GM12878 (cell line): ENCODE measurements at regions not wholly inside any gene's neighbourhood (a gene's known extent, or its start where the extent isn't known, plus 50 kb on each side); places are given as distances from the start of the nearest gene placed in this dataset.

Source experiments
- CEBPB ChIP-seq, 2 experiments: fragments of 150-350 bp in 1 of 2; IDR thresholded peaks; 2 replicates each; pipeline ENCODE4 v1.6.1; 2012 to 2014; ENCODE audit warnings: low read depth in 2 of 2, low read length in 2 of 2, borderline replicate concordance in 1 of 2, inconsistent platforms in 1 of 2
- CHD4 ChIP-seq: fragments of 200-600 bp; sonication (generic); IDR thresholded peaks from 2 replicates; pipeline ENCODE4 v1.6.1; 2016; ENCODE audit warnings: mild to moderate bottlenecking
- CREB1 ChIP-seq: IDR thresholded peaks from 2 replicates; pipeline ENCODE4 v1.6.1; 2012; ENCODE audit warnings: low read depth, mild to moderate bottlenecking, inconsistent platforms
- ELK1 ChIP-seq: IDR thresholded peaks from 2 replicates; pipeline ENCODE4 v1.6.1; 2012; ENCODE audit warnings: low read depth, low read length, improper control_type of control experiment
- JUNB ChIP-seq: IDR thresholded peaks from 2 replicates; pipeline ENCODE4 v1.6.1; 2016; ENCODE audit warnings: antibody characterized with exemption, mild to moderate bottlenecking
- MYC ChIP-seq: IDR thresholded peaks from 2 replicates; pipeline ENCODE4 v1.6.1; 2011; ENCODE audit warnings: mild to moderate bottlenecking, low read length, moderate library complexity, inconsistent platforms; ENCODE audit not compliant: insufficient read depth, insufficient replicate concordance, insufficient read length, severe bottlenecking
- NFXL1 ChIP-seq: fragments of 450-650 bp; IDR thresholded peaks from 2 replicates; pipeline ENCODE4 v1.6.1; 2017; ENCODE audit warnings: antibody characterized with exemption, mild to moderate bottlenecking, borderline replicate concordance
- NRF1 ChIP-seq: conservative IDR thresholded peaks from 2 replicates; pipeline ENCODE4 v1.6.1; 2011; ENCODE audit warnings: mild to moderate bottlenecking, low read depth, low read length, improper control_type of control experiment
- PAX8 ChIP-seq: fragments of 450-650 bp; IDR thresholded peaks from 2 replicates; pipeline ENCODE4 v1.6.1; 2017; ENCODE audit warnings: mild to moderate bottlenecking, moderate library complexity
- POLR2AphosphoS5 ChIP-seq: IDR thresholded peaks from 2 replicates; pipeline ENCODE4 v1.6.1; 2011; ENCODE audit warnings: mild to moderate bottlenecking, low read length, inconsistent platforms
- SMC3 ChIP-seq: IDR thresholded peaks from 2 replicates; pipeline ENCODE4 v1.6.1; 2011; ENCODE audit warnings: low read length, improper control_type of control experiment, borderline replicate concordance
- TAF1 ChIP-seq: IDR thresholded peaks from 2 replicates; pipeline ENCODE4 v1.6.1; 2011; ENCODE audit warnings: mild to moderate bottlenecking, low read depth, low read length, borderline replicate concordance
- TCF3 ChIP-seq: IDR thresholded peaks from 2 replicates; pipeline ENCODE4 v1.6.1; 2012; ENCODE audit warnings: low read depth, mild to moderate bottlenecking, low read length, borderline replicate concordance; ENCODE audit not compliant: insufficient read depth
- TCF7 ChIP-seq: IDR thresholded peaks from 2 replicates; pipeline ENCODE4 v1.6.1; 2014; ENCODE audit warnings: antibody characterized with exemption, borderline replicate concordance
- TF ChIP-seq, protein P1 (sequence below): fragments of 450-650 bp; IDR thresholded peaks from 2 replicates; pipeline ENCODE4 v1.6.1; 2018; ENCODE audit warnings: borderline replicate concordance, mild to moderate bottlenecking; ENCODE audit not compliant: partially characterized antibody
- TF ChIP-seq, protein P2 (sequence below): fragments of 450-650 bp; conservative IDR thresholded peaks from 2 replicates; pipeline ENCODE4 v1.6.1; 2017; ENCODE audit warnings: mild to moderate bottlenecking, moderate library complexity
- TF ChIP-seq, protein P3 (sequence below): fragments of 150-350 bp; IDR thresholded peaks from 2 replicates; pipeline ENCODE4 v1.6.1; 2014; ENCODE audit warnings: mild to moderate bottlenecking, low read depth, low read length
- TF ChIP-seq, protein P4 (sequence below): fragments of 450-650 bp; IDR thresholded peaks from 2 replicates; pipeline ENCODE4 v1.6.1; 2014; ENCODE audit warnings: mild to moderate bottlenecking
- TF ChIP-seq, protein P5 (sequence below), 3 experiments: IDR thresholded peaks in 2 of 3; conservative IDR thresholded peaks in 1 of 3; 2 replicates each; pipeline ENCODE4 v1.5.1; 2011; ENCODE audit warnings: low read depth in 3 of 3, low read length in 3 of 3, mild to moderate bottlenecking in 3 of 3, control low read depth in 2 of 3, moderate library complexity in 2 of 3, inconsistent platforms in 1 of 3, mixed read lengths in 1 of 3; ENCODE audit not compliant: control insufficient read depth in 2 of 3, insufficient read depth in 1 of 3; ENCODE audit errors: extremely low read depth in 1 of 3

DNA sequence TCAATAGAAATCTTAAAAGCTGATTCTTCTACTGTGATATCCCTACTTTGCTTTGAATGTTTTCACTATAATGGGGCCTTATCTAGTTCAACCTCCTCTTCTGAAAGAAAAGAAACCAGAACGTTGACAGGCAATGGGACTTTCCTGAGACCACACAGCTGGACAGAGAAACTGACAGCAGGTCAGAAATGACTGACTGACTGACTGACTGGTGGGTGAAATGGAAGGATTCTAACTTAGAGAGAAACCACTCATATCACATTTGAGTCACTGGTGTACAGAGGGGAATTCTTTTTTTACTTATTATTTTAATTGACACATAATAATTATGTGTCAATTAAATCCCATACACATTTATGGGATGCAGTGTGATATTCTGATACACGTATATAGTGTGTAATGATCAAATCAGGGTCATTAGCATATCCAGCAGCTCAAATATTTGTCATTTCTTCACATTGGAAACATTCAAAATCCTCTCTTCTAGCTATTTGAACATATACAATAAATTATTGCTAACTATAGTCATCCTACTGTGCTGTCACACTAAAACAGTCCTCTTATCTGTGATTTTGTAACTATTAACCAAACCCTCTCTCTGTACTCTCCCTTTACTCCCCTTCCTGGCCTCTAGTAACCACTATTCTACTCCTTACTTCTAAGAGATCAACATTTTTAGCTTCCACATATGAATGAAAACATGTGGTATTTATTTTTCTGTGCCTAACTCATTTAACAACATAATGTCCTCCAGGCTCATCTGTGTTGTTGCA is 64.8 kb upstream of the NRSN1 start (continued):
- TF ChIP-seq CHD4 (no peak), NRF1 (no peak), JUNB (peak; percentile 96), PAX8 (no peak), CEBPB (IDR thresholded peaks at IDR 0.05; ENCODE audit: borderline replicate concordance in 1 of 2, low read depth in 2 of 2, low read length in 2 of 2) (no peak), SMC3 (no peak), CREB1 (no peak), MYC (no peak), ELK1 (no peak), POLR2AphosphoS5 (no peak), TCF7 (peak; percentile 7; the same call in 1 of the 2 replicates), TCF3 (peak; percentile 92), TAF1 (no peak), NFXL1 (no peak)
- TF ChIP-seq, protein P1, sequence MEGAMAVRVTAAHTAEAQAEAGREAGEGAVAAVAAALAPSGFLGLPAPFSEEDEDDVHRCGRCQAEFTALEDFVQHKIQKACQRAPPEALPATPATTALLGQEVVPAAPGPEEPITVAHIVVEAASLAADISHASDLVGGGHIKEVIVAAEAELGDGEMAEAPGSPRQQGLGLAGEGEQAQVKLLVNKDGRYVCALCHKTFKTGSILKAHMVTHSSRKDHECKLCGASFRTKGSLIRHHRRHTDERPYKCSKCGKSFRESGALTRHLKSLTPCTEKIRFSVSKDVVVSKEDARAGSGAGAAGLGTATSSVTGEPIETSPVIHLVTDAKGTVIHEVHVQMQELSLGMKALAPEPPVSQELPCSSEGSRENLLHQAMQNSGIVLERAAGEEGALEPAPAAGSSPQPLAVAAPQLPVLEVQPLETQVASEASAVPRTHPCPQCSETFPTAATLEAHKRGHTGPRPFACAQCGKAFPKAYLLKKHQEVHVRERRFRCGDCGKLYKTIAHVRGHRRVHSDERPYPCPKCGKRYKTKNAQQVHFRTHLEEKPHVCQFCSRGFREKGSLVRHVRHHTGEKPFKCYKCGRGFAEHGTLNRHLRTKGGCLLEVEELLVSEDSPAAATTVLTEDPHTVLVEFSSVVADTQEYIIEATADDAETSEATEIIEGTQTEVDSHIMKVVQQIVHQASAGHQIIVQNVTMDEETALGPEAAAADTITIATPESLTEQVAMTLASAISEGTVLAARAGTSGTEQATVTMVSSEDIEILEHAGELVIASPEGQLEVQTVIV = no peak
- TF ChIP-seq, protein P2, sequence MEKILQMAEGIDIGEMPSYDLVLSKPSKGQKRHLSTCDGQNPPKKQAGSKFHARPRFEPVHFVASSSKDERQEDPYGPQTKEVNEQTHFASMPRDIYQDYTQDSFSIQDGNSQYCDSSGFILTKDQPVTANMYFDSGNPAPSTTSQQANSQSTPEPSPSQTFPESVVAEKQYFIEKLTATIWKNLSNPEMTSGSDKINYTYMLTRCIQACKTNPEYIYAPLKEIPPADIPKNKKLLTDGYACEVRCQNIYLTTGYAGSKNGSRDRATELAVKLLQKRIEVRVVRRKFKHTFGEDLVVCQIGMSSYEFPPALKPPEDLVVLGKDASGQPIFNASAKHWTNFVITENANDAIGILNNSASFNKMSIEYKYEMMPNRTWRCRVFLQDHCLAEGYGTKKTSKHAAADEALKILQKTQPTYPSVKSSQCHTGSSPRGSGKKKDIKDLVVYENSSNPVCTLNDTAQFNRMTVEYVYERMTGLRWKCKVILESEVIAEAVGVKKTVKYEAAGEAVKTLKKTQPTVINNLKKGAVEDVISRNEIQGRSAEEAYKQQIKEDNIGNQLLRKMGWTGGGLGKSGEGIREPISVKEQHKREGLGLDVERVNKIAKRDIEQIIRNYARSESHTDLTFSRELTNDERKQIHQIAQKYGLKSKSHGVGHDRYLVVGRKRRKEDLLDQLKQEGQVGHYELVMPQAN = no peak
- TF ChIP-seq, protein P3, sequence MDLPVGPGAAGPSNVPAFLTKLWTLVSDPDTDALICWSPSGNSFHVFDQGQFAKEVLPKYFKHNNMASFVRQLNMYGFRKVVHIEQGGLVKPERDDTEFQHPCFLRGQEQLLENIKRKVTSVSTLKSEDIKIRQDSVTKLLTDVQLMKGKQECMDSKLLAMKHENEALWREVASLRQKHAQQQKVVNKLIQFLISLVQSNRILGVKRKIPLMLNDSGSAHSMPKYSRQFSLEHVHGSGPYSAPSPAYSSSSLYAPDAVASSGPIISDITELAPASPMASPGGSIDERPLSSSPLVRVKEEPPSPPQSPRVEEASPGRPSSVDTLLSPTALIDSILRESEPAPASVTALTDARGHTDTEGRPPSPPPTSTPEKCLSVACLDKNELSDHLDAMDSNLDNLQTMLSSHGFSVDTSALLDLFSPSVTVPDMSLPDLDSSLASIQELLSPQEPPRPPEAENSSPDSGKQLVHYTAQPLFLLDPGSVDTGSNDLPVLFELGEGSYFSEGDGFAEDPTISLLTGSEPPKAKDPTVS = no peak
- TF ChIP-seq, protein P4, sequence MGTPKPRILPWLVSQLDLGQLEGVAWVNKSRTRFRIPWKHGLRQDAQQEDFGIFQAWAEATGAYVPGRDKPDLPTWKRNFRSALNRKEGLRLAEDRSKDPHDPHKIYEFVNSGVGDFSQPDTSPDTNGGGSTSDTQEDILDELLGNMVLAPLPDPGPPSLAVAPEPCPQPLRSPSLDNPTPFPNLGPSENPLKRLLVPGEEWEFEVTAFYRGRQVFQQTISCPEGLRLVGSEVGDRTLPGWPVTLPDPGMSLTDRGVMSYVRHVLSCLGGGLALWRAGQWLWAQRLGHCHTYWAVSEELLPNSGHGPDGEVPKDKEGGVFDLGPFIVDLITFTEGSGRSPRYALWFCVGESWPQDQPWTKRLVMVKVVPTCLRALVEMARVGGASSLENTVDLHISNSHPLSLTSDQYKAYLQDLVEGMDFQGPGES = no peak
- TF ChIP-seq, protein P5, sequence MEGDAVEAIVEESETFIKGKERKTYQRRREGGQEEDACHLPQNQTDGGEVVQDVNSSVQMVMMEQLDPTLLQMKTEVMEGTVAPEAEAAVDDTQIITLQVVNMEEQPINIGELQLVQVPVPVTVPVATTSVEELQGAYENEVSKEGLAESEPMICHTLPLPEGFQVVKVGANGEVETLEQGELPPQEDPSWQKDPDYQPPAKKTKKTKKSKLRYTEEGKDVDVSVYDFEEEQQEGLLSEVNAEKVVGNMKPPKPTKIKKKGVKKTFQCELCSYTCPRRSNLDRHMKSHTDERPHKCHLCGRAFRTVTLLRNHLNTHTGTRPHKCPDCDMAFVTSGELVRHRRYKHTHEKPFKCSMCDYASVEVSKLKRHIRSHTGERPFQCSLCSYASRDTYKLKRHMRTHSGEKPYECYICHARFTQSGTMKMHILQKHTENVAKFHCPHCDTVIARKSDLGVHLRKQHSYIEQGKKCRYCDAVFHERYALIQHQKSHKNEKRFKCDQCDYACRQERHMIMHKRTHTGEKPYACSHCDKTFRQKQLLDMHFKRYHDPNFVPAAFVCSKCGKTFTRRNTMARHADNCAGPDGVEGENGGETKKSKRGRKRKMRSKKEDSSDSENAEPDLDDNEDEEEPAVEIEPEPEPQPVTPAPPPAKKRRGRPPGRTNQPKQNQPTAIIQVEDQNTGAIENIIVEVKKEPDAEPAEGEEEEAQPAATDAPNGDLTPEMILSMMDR (IDR thresholded peaks at IDR 0.05 in 2 of 3, conservative IDR thresholded peaks at IDR 0.05 in 1 of 3; ENCODE audit: control insufficient read depth in 2 of 3, extremely low read depth in 1 of 3, insufficient read depth in 1 of 3, low read depth in 3 of 3, low read length in 3 of 3) = no peak
